DMS114 treated with DMSO at 0.1 percent for 48 hours (cell line): ENCODE measurements at regions not wholly inside any gene's neighbourhood (a gene's known extent, or its start where the extent isn't known, plus 50 kb on each side); places are given as distances from the start of the nearest gene placed in this dataset.
"Not testable (repeated sequence)": the region's sequence is repeated elsewhere in the genome, so short reads cannot be mapped to it uniquely, and the experiment has no call there.

ENCODE experiments used
- DNase-seq: peaks from one replicate; lab custom pipeline; 2025; ENCODE audit not compliant: unreplicated experiment; lab: John Stamatoyannopoulos, UW

DNA sequence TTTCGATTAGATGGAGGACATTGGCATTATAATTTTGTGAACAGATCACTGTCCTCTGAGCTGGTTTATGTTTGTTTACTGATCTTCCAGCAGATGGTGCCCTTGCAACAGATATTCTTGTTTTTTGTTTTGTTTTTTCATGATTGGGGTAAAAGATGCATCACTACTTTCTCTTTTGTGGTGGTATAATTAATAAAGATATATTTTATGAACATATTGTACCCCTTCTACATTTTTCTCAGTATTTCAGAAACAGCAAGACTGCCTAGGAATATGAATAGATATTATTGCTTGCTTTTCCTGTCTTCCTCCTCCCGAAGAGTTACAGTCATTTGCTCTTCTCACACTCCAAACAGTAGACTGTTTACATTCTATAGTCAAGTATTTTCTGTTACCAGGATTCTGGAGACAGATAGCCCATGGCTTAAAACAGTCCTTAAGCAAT lies 905.2 kb downstream of the TRAM1L1 start:
- peak; percentile 12 for DNase-seq

DNA sequence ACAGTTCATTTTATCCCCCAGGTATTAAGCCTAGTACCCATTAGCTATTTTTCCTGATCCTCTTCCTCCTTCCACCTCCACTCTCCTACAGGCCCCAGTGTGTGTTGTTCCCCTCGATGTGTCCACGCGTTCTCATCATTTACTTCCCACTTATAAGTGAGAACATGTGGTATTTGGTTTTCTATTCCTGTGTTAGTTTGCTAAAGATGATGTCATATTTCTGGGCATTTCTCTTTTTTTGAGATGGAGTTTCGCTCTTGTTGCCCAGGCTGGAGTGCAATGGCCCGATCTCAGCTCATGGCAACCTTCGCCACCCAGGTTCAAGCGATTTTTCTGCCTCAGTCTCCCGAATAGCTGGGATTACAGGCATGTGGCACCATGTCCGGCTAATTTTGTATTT lies 934.0 kb downstream of the TRAM1L1 start:
- not testable (repeated sequence) for DNase-seq

DNA sequence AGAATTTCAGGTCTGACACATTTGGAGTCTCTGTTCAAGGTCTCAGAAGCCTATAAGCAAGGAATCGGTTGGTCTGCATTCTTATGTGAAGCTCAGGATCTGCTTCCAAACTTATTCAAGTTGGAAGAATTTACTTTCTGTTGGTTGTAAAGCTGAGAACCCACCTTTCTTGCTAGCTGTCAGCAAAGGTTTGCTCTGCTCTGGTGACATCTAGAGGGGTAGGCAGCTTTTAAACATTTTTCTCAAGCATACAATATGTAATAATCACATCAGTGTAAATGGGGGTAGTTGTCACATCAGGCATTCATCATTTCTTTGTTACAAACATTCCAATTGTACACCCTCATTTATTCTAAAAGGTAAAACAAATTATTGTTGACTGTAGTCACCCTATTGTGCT lies 935.2 kb downstream of the TRAM1L1 start:
- DNase-seq = no peak

- no peak for DNase-seq
These were observed 942.2 kb downstream of the TRAM1L1 start for GRCh38 chr4:116143198-116143597.

GRCh38 chr4:116132946-116133345 lies 952.4 kb downstream of the TRAM1L1 start:
- no peak for DNase-seq

DNA sequence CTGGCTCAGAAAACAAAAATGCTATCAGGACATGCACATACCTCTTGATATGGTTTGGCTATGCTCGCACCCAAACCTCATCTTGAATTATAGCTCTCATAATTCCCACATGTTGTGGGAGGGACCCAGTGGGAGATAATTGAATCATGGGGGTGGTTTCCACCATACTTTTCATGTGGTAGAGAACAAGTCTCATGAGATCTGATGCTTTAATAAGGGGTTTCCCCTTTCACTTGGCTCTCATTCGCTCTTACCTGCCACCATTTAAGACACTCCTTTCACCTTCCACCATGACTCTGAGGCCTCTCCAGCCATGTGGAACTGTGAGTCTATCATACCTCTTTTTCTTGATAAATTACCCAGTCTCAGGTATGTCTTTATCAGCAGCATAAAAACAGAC lies 958.6 kb downstream of the TRAM1L1 start:
- no peak for DNase-seq

DNA sequence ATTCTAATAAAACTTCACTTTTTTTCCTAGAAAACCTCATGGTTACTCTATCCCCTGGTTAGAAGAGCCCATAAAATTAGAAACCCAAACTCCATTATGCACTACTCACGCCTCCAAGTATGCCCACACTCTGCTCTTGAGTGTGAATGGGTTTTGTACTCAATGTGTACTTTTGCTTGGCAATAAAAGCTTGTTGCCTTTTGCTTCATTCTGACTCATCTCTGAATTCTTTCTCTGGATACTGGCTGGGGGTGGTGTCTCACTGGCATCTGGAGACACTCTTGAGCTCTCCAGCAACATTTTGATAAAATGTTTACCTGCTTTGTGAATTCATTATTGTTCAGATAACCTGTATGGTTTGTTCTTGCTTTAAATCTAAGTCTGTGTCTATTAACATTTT lies 963.3 kb downstream of the TRAM1L1 start:
- no peak for DNase-seq

DNA sequence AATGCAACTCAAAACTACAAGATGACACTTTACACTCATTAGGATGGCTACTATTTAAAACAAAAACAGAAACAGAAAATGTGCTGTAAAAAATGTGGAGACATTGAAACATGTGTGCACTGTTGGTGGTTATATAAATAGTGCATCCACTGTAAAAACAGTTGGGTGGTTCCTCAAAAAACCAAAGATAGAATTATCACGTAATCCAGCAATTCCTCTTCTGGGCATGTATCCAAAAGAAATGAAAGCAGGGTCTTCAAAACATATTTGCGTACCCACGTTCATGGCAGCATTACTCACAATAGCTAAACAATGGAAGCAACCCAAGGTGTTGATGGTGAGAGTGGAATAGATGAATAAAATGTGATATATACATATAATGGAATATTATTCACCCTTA lies 967.2 kb downstream of the TRAM1L1 start:
- DNase-seq = no peak

DNA sequence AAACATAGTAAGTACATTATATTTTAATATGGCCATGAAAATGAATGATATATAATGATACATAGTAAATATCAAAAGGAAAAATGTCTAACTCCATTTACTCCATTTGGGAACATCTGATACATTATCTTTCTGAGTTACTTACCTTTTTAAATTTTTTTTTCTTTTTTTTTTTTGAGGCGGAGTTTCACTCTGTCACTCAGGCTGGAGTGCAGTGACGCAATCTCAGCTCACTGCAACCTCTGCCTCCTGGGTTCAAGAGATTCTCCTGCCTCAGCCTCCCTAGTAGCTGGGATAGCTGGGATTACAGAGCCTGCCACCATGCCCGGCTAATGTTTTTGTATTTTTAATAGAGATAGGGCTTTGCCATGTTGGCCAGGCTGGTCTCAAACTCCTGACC lies 972.5 kb downstream of the TRAM1L1 start:
- DNase-seq = not testable (repeated sequence)

- DNase-seq = no peak
These were observed 974.7 kb downstream of the TRAM1L1 start for GRCh38 chr4:116110713-116111112.

DNA sequence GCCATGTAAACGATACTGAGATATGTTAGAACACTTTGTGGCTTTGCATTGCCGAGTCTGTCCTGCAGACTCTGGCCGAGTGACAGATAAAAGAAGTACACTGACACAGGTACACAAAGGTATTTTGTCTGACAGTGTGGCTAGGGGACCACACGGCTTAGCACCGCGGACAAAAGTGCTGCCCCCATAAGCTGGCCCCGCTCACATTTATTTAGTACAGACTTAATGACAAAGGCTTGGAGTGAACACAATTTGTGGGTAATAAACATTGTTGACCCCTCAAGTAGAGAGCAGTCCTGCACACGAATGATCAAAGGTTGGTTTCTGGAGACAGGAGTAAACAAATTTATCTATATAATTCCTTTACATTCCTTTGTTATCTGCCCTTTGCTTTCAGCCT lies 976.8 kb downstream of the TRAM1L1 start:
- no peak for DNase-seq

- DNase-seq = no peak
These were observed 984.1 kb downstream of the TRAM1L1 start for GRCh38 chr4:116101321-116101720.

DNA sequence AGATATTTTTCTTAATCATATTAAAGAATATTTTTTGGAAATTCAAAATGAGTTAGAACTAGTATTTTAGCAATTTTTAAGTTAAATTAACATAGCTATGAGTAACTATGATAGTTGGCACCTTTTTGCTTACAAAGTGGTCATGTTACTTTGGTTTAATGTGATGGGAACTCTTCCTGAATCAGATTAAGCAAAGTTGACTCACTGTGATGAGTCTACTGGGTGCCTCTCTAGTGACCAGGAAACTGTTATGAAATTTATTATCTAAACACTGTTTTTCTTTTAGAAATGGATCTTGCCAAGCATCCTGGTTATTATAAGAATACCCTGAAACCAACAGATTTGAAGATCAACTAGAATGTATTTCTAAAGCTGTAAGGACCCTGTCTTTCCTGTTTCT lies 985.8 kb downstream of the TRAM1L1 start:
- no peak for DNase-seq

GRCh38 chr4:116097353-116097752 lies 983.9 kb upstream of the NDST4 start:
- DNase-seq = not testable (repeated sequence)

DNA sequence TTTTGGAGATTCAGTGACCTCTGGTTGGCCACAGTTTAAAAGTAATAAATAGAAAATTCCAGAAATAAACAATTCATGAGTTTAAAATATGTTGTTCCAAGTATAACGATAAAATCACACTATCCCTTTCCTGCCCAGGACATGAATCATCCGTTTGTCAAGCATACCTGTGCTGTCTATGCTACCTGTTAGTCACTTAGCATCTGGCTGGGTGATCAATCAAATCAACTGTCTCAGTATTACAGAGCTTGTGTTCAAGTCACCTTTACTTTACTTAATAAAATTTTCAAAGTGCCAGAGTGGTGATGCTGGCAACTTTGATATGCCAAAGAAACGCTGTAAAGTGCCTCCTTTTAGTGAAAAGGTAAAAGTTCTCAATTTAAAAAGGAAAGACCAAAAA lies 979.5 kb upstream of the NDST4 start:
- DNase-seq = no peak

DNA sequence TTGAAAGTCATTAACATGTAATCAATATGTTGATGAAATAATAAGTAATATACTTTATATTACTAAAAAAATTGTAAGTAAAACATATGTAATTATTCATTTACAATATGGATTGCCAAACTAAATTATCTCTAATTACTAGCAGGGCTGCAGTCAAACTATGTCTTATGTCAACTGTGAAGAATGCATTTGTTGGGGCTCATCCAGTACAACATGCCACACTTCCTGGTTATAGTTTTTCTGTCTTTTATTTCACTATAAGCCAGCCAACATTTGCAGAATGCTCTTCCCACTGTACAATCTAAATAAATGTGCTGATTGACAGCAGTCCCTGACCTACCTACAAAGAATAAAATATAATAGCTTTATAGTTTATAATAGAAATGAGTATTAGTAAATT lies 975.4 kb upstream of the NDST4 start:
- DNase-seq = no peak

GRCh38 chr4:116082808-116083366 lies 969.5 kb upstream of the NDST4 start:
- no peak for DNase-seq

- no peak for DNase-seq
These were observed 959.6 kb upstream of the NDST4 start for GRCh38 chr4:116073051-116073450.

DNA sequence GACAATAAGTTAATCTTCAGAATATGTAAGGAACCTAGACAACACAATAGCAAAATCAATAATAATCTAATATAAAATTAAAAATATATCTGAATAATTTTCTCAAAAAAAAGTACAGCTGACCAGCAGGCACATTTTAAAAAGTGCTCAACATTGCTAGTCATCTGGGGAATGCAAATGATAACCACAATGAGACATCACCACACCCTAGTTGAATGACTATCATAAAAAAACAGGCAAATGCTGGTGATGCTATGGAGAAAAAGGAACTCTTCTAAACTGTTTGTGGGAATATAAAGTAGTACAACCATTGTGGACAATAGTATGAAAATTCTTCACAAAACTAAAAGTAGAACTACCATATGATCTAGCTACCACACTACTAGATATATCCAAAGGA lies 956.9 kb upstream of the NDST4 start:
- DNase-seq = no peak

GRCh38 chr4:116066711-116067245 lies 953.4 kb upstream of the NDST4 start:
- DNase-seq = no peak

DNA sequence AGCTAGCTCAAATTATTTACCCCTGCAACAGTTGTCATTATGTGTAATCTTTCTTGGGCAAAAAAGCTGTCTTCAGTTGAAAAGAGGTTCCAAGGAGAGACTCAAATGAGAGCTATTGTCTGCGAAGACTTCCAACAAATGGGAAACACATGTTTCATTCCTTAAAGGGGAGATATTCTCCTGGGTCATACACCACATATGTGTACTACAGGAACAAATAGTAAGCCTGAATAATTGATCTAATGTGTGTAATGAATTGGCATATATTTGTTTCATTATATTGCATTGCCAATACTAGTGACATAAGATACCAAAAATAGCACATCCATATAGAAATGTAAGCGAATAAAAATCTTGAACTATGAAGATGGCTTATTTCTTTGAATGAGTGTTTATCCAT lies 950.9 kb upstream of the NDST4 start:
- DNase-seq = no peak

DNA sequence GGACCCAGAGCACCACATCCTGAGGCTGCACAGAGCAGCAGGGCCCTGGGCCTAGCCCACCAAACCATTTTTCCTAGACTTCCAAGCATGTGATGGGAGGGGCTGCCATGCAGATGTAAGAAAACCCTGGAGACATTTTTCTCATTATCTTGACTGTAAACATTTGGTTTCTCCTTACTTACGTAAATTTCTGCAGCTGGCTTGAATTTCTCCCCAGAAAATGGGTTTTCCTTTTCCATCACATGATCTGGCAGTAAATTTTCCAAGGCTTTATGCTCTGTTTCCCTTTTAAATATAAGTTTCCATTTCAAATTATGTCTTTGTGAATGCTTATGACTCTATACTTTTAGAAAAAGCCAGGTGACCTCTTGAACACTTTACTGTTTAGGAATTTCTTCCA lies 945.9 kb upstream of the NDST4 start:
- no peak for DNase-seq

DNA sequence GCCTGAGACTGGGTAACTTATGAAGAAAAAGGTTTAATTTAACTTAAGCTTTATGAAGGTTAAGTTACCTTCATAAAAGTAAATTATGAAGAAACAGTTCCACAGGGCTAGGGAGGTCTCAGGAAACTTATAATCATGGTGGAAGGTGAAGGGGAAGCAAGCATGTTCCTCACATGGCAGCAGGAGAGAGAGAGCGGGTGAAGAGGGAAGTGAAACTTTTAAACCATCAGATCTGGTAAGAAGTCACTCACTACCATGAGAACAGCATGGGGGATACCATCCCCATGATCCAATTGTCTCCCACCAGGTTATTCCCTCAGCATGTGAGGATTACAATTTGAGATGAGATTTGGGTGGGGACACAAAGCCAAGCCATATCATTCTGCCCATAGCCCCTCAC lies 944.7 kb upstream of the NDST4 start:
- DNase-seq = no peak
